ENCODE measurements at regions not wholly inside any gene's neighbourhood (a gene's known extent, or its start where the extent isn't known, plus 50 kb on each side); places are given as distances from the start of the nearest gene placed in this dataset.
"Not testable (repeated sequence)": the region's sequence is repeated elsewhere in the genome, so short reads cannot be mapped to it uniquely, and the experiment has no call there.

DNA sequence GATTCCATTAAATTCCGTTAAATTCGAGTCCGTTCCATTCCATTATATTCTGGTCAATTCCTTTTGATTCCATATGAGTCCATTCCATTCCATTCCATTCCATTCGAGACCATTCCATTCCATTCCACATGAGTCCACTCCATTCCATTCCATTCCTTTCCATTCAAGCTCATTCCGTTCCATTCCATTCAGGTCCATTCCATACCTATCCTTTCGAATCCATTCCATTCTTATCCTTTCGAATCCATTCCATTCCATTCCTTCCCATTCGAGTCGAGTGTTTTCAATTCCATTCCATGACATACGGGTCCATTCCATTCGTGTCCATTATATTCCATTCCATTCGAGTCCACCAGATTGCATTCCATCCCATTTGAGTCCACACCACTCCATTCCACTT, 1127.4 kb downstream of the RPIA start:
- Mint-ChIP-seq H3K9me3 (ENCODE audit: low read depth) (no peaks in the 10 kb centered on the region), H3K27ac (no peak overlapping the region), H3K36me3 (ENCODE audit: insufficient read depth) (peaks cover 61% of the 10 kb centered on the region), H3K4me3 (ENCODE audit: low read depth) (no peak overlapping the region), H3K27me3 (no peaks in the 10 kb centered on the region), H3K4me1 (ENCODE audit: low read depth) (no peaks in the 10 kb centered on the region)
- TF ChIP-seq, protein P1, sequence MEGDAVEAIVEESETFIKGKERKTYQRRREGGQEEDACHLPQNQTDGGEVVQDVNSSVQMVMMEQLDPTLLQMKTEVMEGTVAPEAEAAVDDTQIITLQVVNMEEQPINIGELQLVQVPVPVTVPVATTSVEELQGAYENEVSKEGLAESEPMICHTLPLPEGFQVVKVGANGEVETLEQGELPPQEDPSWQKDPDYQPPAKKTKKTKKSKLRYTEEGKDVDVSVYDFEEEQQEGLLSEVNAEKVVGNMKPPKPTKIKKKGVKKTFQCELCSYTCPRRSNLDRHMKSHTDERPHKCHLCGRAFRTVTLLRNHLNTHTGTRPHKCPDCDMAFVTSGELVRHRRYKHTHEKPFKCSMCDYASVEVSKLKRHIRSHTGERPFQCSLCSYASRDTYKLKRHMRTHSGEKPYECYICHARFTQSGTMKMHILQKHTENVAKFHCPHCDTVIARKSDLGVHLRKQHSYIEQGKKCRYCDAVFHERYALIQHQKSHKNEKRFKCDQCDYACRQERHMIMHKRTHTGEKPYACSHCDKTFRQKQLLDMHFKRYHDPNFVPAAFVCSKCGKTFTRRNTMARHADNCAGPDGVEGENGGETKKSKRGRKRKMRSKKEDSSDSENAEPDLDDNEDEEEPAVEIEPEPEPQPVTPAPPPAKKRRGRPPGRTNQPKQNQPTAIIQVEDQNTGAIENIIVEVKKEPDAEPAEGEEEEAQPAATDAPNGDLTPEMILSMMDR (IDR thresholded peaks at IDR 0.05; ENCODE audit: unreplicated experiment): no peak
- DNase-seq (ENCODE audit: low spot score, unreplicated experiment): no peak

DNA sequence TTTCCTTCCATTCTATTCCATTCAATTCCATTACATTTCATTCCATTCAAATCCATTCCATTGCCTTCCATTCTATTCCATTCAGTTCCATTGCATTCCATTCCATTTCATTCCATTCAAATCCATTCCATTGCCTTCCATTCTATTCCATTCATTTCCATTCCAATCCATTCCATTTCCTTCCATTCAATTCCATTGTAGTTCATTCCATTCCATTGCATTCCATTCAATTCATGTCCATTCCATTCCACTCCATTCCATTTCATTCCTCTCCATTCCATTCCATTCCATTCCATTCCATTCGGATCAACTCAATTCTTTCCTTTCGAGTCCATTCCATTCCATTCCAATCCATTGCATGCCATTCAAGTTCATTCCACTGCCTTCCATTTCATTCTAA, 1128.3 kb downstream of the RPIA start:
- TF ChIP-seq, protein P1 (IDR thresholded peaks at IDR 0.05; ENCODE audit: unreplicated experiment): no peak
- no peak overlapping the region for H3K27ac Mint-ChIP-seq
- no peak overlapping the region for H3K4me3 Mint-ChIP-seq (ENCODE audit: low read depth)
- DNase-seq (ENCODE audit: low spot score, unreplicated experiment): no peak
- H3K36me3 Mint-ChIP-seq (ENCODE audit: insufficient read depth): peaks cover 54% of the 10 kb centered on the region
- no peaks in the 10 kb centered on the region for H3K27me3 Mint-ChIP-seq
- H3K9me3 Mint-ChIP-seq (ENCODE audit: low read depth): no peaks in the 10 kb centered on the region
- H3K4me1 Mint-ChIP-seq (ENCODE audit: low read depth): no peaks in the 10 kb centered on the region

DNA sequence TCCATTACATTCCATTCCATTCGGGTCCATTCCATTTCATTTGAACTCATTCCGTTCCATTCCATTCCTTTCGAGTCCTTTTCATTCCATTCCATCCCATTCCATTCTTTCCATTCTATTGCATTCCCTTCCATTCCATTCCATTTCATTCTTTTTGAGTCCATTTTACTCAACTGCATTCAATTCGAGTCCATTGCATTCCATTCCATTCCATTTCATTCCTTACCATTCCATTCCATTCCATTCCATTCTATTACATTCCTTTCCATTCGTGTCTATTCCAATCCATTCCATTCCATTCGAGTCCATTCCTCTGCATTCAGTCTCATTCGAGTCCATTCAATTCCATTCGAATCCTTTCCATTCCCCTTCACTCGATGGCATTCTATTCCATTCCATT, 1128.8 kb downstream of the RPIA start:
- Mint-ChIP-seq H3K27me3 (no peaks in the 10 kb centered on the region), H3K27ac (no peak overlapping the region), H3K4me3 (ENCODE audit: low read depth) (no peak overlapping the region), H3K4me1 (ENCODE audit: low read depth) (no peaks in the 10 kb centered on the region), H3K36me3 (ENCODE audit: insufficient read depth) (peaks cover 52% of the 10 kb centered on the region), H3K9me3 (ENCODE audit: low read depth) (no peaks in the 10 kb centered on the region)
- TF ChIP-seq, protein P1 (IDR thresholded peaks at IDR 0.05; ENCODE audit: unreplicated experiment): no peak
- DNase-seq (ENCODE audit: low spot score, unreplicated experiment): no peak

- no peaks in the 10 kb centered on the region for H3K9me3 Mint-ChIP-seq (ENCODE audit: low read depth)
- no peak for DNase-seq (ENCODE audit: low spot score, unreplicated experiment)
- no peak overlapping the region for H3K4me3 Mint-ChIP-seq (ENCODE audit: low read depth)
- no peak overlapping the region for H3K27ac Mint-ChIP-seq
- peaks cover 52% of the 10 kb centered on the region for H3K36me3 Mint-ChIP-seq (ENCODE audit: insufficient read depth)
- no peaks in the 10 kb centered on the region for H3K27me3 Mint-ChIP-seq
- TF ChIP-seq, protein P1 (IDR thresholded peaks at IDR 0.05; ENCODE audit: unreplicated experiment): no peak
- no peaks in the 10 kb centered on the region for H3K4me1 Mint-ChIP-seq (ENCODE audit: low read depth)
Observed at GRCh38 chr2:89821455-89821945, 1130.0 kb downstream of the RPIA start.

DNA sequence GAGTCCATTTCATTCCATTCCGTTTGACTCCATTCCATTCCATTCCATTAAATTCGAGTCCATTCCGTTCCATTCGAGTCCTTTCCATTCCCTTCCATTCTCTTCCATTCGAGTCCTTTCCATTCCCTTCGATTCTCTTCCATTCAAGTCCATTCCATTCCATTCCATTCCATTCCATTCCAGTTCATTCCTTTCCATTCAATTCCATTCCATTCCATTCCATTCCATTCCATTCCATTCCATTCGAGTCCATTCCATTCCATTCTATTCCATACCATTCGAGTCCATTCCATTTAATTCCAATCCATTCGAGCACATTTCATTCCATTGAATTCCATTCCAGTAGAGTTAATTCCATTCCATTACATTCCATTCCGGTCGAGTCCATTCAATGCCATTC, 1130.9 kb downstream of the RPIA start:
- not testable (repeated sequence) for H3K27ac Mint-ChIP-seq
- H3K36me3 Mint-ChIP-seq (ENCODE audit: insufficient read depth): peaks cover 52% of the 10 kb centered on the region

DNA sequence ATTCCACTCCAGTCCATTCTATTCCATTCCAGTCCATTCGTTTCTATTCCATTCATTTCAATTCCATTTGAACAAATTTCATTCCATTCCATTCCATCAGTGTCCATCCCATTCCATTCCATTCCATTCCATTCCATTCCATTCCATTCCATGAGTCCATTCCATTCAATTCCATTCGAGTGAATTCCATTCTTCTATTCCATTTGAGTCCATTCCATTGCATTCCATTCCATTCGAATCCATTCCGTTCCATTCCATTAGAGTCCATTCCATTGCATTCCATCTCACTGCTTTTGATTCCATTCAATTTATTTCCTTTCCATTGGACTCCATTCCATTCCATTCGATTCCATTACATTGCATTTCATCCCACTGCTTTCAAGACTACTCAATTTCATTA, 1132.1 kb downstream of the RPIA start:
- TF ChIP-seq, protein P1 (IDR thresholded peaks at IDR 0.05; ENCODE audit: unreplicated experiment): no peak
- Mint-ChIP-seq H3K36me3 (ENCODE audit: insufficient read depth) (peaks cover 42% of the 10 kb centered on the region), H3K9me3 (ENCODE audit: low read depth) (no peaks in the 10 kb centered on the region), H3K4me3 (ENCODE audit: low read depth) (no peak overlapping the region), H3K27ac (no peak overlapping the region), H3K4me1 (ENCODE audit: low read depth) (no peaks in the 10 kb centered on the region), H3K27me3 (no peaks in the 10 kb centered on the region)
- no peak for DNase-seq (ENCODE audit: low spot score, unreplicated experiment)

More for the DNA sequence above, 1130.9 kb downstream of the RPIA start:
- H3K9me3 Mint-ChIP-seq (ENCODE audit: low read depth); H3K4me3 Mint-ChIP-seq (ENCODE audit: low read depth); DNase-seq (ENCODE audit: low spot score, unreplicated experiment); H3K27me3 Mint-ChIP-seq; H3K4me1 Mint-ChIP-seq (ENCODE audit: low read depth): not testable (repeated sequence)
